GM12801 (cell line): ENCODE measurements at regions not wholly inside any gene's neighbourhood (a gene's known extent, or its start where the extent isn't known, plus 50 kb on each side); places are given as distances from the start of the nearest gene placed in this dataset.

ENCODE experiments used
- TF ChIP-seq, protein P1 (sequence below): IDR thresholded peaks from one replicate; pipeline ENCODE4 v1.5.1; 2011; ENCODE audit warnings: control low read depth; ENCODE audit not compliant: insufficient read length; ENCODE audit errors: extremely low read depth

DNA sequence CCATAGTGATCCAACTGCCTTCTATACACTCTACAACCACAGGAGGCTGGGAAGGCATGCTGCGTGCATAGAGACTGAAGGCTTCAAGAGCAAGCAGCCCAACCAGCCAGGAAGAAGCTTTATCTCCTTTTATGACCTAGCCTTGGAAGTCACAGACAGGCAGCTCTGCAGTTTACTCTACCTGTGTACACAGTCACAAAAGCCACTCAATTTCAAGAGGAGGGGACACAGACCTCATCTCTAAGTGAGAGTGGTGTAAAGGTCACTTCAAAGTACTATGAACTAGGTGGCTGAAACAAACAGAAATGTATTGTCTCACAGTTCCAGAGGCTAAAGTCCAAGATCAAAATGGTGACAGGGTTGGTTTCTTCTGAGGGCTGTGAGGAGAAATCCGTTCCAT, 69.6 kb upstream of the GJB5 start:
- TF ChIP-seq, protein P1, sequence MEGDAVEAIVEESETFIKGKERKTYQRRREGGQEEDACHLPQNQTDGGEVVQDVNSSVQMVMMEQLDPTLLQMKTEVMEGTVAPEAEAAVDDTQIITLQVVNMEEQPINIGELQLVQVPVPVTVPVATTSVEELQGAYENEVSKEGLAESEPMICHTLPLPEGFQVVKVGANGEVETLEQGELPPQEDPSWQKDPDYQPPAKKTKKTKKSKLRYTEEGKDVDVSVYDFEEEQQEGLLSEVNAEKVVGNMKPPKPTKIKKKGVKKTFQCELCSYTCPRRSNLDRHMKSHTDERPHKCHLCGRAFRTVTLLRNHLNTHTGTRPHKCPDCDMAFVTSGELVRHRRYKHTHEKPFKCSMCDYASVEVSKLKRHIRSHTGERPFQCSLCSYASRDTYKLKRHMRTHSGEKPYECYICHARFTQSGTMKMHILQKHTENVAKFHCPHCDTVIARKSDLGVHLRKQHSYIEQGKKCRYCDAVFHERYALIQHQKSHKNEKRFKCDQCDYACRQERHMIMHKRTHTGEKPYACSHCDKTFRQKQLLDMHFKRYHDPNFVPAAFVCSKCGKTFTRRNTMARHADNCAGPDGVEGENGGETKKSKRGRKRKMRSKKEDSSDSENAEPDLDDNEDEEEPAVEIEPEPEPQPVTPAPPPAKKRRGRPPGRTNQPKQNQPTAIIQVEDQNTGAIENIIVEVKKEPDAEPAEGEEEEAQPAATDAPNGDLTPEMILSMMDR = no peak

DNA sequence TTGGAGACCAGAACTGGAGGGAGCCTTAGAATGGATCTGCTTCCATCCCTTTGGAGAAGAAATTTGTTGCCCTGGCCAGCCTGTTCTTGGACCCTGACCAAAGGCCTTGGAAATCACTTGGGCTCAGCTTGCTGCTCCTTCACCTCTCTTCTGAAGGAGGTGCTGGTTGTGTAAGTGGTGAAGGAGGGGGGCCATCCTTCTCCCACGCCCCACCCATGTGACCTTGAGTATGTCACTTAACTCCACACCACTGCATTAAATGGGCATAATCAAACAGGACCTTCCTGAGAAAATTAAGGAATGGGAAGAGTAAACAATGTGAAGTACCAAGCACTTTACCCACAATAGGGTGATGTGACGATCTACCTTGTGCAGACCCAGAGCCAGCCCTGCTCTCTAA, 68.3 kb upstream of the GJB5 start:
- TF ChIP-seq, protein P1 = no peak

DNA sequence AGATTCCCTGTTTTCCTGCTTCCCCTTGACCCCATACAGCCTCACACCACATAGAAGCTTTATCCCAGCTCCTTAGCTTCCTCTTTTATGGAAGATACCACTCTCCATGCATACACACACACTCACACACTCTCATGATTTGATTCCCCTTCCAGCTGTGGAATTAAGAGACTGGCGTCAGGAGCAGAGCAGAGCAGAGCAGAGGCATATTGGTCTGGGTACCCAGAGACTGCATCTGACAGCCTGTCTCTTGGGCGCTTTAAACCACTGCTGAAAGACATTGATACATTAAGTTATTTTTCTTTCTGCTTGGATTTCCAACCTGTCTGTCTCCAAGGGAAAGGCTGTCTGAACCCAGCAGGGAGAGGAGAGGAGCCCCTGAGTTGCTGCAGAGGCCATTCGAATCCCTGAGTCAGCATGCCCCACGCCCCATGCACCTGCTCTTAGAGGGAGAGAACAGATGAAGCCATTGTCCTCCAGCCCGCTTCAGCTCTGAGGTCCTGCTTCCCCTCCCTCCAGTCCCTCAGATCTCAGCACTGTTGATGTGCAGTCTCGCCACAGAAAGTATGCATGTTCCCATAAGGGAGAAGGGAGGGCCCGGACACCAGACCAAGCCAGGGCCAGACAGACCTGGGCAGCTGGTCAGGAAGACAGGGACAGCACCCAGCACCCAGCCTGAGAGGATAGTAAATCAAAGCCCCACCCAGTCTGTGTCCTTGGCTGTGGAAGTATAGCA, 66.7 kb upstream of the GJB5 start:
- TF ChIP-seq, protein P1 = no peak

DNA sequence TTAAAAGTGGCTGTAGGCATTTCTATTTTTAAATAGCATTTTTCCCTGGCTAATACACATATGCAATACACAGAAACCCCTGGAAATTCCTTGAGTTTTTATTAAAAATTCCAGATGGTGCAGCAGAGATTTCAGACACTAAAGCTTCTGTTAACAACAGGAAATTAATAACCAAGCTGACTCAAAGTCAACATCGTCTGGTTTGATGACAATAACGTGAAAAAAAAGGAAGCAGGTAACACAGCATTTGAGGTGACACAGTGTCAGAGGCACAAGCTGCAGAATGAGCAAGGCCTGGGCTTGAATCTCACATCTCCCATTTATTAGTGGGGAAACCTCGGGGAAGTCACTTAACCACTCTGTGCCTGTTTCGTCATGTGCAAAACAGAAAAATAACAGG, 64.6 kb upstream of the GJB5 start:
- TF ChIP-seq, protein P1 = no peak

DNA sequence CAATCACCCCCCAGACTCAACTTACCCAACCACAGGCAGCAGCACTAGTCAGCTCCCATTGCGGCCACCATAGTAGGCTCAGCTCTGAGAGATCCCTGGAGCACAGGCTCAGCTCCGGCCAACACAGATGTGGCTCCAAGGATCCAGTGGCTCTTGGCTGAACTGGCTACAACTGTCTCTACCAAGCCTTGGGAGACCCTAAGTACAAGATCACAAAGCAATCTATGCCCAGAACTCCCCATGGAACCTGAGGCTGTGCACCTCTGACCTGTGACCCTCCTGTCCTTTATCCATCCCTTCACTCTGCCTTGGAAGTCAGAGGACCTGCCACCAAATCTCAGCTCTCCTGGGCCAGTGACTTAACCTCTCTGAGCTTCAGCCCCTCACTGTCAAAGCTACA, 61.8 kb upstream of the GJB5 start:
- TF ChIP-seq, protein P1 = no peak

DNA sequence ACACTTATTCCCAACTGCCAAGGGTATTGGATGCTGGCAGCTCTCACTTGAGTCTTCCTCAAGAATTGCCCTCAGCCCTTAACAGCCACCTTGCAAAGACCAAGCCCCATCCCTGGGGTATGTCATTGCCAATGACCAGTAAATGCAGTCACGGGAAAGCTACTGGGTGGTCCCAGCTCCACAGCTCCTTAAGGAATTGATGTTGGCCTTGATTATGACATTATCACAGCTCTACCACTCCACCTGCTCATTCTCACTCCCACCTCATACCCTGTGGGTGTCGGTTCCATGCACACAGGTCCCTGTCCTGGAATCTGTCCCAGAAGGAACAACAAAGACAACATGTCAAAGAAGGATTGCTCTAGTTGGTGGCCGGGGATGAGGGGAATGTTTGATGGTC, 60.5 kb upstream of the GJB5 start:
- TF ChIP-seq, protein P1 = no peak

DNA sequence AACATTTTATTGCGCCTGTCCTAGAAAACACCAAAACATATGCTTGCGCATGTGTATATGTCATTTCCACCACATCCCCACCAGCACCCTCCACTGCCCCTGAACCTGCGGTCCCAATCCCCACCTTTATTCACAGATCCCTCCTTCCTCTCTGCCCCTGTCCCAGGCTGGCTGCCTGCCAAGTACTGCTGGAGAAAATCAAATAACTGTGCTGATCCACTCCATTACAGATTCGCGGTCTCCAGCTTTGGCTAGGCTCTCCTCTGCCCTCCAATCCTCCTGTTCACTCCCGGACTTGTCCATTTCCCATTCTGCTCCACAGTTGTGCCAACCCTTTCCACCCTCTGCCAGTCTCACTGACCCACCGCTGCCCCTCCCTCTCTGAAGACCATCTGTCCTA, 59.3 kb upstream of the GJB5 start:
- TF ChIP-seq, protein P1 = no peak
